GM06990 (cell line): ENCODE measurements at regions not wholly inside any gene's neighbourhood (a gene's known extent, or its start where the extent isn't known, plus 50 kb on each side); places are given as distances from the start of the nearest gene placed in this dataset.

ENCODE experiments used
- DNase-seq: peaks from one replicate; pipeline ENCODE4 v3.0.0-alpha.2; 2011; ENCODE audit not compliant: insufficient read length; ENCODE audit errors: extremely low read depth
- H3K27me3 ChIP-seq: replicated peaks from 2 replicates; pipeline ENCODE4 v1.6.0; 2011; ENCODE audit warnings: low read length; ENCODE audit not compliant: control insufficient read depth, insufficient read depth
- H3K36me3 ChIP-seq: 2 replicates; pipeline ENCODE4 v1.5.1; 2011; ENCODE audit warnings: low read length; ENCODE audit not compliant: control insufficient read depth, insufficient read depth
- H3K4me3 ChIP-seq: replicated peaks from 2 replicates; pipeline ENCODE4 v1.5.1; 2011; ENCODE audit warnings: low read depth, mild to moderate bottlenecking, control low read depth, low read length
- TF ChIP-seq, protein P1 (sequence below): IDR thresholded peaks from 2 replicates; pipeline ENCODE4 v1.5.1; 2011; ENCODE audit warnings: low read length, control low read depth, mild to moderate bottlenecking, inconsistent platforms; ENCODE audit not compliant: insufficient read depth, poor library complexity, severe bottlenecking

GRCh38 chr2:12941203-12941602, 224.5 kb downstream of the TRIB2 start:
- no peaks in the 10 kb centered on the region for H3K36me3 ChIP-seq
- DNase-seq = no peak
- no peak overlapping the region for H3K4me3 ChIP-seq
- TF ChIP-seq, protein P1, sequence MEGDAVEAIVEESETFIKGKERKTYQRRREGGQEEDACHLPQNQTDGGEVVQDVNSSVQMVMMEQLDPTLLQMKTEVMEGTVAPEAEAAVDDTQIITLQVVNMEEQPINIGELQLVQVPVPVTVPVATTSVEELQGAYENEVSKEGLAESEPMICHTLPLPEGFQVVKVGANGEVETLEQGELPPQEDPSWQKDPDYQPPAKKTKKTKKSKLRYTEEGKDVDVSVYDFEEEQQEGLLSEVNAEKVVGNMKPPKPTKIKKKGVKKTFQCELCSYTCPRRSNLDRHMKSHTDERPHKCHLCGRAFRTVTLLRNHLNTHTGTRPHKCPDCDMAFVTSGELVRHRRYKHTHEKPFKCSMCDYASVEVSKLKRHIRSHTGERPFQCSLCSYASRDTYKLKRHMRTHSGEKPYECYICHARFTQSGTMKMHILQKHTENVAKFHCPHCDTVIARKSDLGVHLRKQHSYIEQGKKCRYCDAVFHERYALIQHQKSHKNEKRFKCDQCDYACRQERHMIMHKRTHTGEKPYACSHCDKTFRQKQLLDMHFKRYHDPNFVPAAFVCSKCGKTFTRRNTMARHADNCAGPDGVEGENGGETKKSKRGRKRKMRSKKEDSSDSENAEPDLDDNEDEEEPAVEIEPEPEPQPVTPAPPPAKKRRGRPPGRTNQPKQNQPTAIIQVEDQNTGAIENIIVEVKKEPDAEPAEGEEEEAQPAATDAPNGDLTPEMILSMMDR = no peak
- no peaks in the 10 kb centered on the region for H3K27me3 ChIP-seq

DNA sequence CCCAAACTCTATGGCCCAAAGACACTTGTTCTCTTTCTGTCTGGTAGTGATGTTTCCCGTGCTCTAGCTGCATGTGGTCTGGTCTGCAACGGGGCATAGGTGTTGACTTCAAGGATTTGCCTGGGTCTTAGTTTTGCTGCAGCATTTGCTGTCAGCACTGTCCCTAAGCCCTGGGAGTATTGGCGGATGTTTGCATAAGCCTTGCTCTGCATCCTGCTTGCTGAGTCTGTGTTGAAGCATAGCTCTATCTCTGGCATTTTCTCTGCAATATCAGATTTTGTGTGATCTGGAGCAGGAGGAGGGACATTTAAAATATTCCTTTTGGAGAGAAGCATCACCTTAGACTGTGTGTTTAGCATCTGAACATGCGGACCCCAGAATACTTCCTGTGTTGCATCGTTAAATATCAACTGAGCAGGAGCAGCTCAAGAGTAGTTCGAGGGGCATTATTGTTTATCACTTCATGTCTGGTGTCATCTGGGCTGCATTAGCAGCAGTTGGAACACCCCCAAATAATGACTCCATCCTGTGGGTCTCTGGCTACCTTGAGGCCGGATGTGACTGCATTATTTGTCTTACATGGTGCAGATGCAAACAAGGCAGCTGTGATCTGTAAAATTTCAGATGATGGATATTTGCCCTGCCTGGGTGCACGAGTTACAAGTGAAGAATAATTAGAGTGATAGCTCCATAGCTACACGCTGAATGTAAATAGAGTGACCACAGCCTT, 231.7 kb downstream of the TRIB2 start:
- H3K27me3 ChIP-seq = no peaks in the 10 kb centered on the region; the same call in 1 of the 2 replicates
- no peak for DNase-seq
- TF ChIP-seq, protein P1 = no peak
- H3K4me3 ChIP-seq = no peak overlapping the region
- no peaks in the 10 kb centered on the region for H3K36me3 ChIP-seq

GRCh38 chr2:12948961-12949353, 232.2 kb downstream of the TRIB2 start:
- no peaks in the 10 kb centered on the region; the same call in 1 of the 2 replicates for H3K27me3 ChIP-seq
- TF ChIP-seq, protein P1 = no peak
- H3K36me3 ChIP-seq = no peaks in the 10 kb centered on the region
- H3K4me3 ChIP-seq = no peak overlapping the region
- no peak for DNase-seq

DNA sequence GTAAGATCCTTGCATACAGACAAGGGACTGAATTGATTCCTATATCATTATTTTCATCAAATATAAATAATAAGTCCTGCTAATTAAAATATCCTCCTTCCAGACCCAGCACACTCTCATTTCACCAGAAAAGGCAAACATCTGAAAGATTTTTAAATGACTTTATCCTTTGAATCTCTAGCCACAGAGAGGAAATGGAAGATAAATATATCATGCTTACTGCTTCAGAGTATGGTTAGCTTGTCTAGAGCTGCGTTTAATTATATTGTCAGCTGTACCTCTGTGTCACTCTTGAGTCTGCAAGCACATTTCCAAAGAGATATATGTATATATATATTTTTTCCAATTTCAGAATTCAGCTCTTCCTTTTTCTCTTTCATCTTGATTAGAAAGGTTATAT, 232.7 kb downstream of the TRIB2 start:
- no peaks in the 10 kb centered on the region for H3K36me3 ChIP-seq
- no peak for DNase-seq
- TF ChIP-seq, protein P1 = no peak
- H3K4me3 ChIP-seq = no peak overlapping the region
- no peaks in the 10 kb centered on the region; the same call in 1 of the 2 replicates for H3K27me3 ChIP-seq

GRCh38 chr2:12950174-12950573, 233.4 kb downstream of the TRIB2 start:
- Histone ChIP-seq H3K4me3 (no peak overlapping the region), H3K36me3 (no peaks in the 10 kb centered on the region), H3K27me3 (no peaks in the 10 kb centered on the region; the same call in 1 of the 2 replicates)
- DNase-seq = no peak
- TF ChIP-seq, protein P1 = no peak
